Ecto neural progenitor cell (in vitro differentiated cells): ENCODE measurements at regions not wholly inside any gene's neighbourhood (a gene's known extent, or its start where the extent isn't known, plus 50 kb on each side); places are given as distances from the start of the nearest gene placed in this dataset.
"Not testable (repeated sequence)": the region's sequence is repeated elsewhere in the genome, so short reads cannot be mapped to it uniquely, and the experiment has no call there.

ENCODE experiments used
- DNase-seq: peaks from one replicate; pipeline ENCODE4 v3.0.0-alpha.2; 2018; ENCODE audit warnings: low spot score

GRCh38 chr2:5148392-5149085, 543.6 kb upstream of the SOX11 start:
- no peak for DNase-seq

GRCh38 chr2:5150871-5151270, 541.3 kb upstream of the SOX11 start:
- DNase-seq: no peak

DNA sequence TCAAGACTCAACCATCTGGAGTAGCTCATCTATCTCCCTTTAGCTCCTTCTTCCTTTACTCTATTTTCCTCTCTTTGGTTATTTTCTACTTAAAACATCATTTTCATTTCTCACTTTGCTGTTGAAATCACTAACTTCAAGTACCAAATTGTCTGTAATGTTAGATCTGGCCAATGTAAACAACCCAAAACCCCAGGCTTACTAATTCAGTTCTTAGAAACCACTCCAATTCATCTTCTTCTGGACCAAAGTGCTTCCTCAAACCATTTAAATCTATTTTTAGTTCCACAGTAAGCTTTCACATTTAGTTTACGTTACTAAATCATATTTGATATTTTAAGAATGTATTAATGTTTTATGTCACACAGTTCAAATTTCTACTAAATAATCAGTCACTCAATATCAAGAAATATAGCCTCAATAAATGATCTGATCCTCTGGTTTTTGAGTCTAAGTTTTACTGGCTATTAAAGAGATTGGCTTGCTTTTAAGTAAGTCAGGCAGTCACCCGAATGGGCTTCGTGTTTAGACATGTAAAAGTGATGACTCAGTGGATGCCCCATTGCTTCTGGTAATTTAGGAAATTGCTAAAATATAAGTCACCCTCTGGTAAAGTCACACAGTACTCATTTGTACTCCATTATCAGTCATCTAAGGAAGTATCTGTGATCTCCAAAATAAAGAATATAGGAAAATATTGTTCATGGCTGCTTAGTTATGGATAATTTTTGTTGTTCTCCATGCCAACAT, 527.2 kb upstream of the SOX11 start:
- no peak for DNase-seq

GRCh38 chr2:5172923-5173322, 519.3 kb upstream of the SOX11 start:
- no peak for DNase-seq

- DNase-seq: no peak
Measured at GRCh38 chr2:5173876-5174535, 518.2 kb upstream of the SOX11 start.

- DNase-seq: no peak
Measured at GRCh38 chr2:5175231-5175630, 517.0 kb upstream of the SOX11 start.

- DNase-seq: no peak
Measured at GRCh38 chr2:5176764-5177163, 515.4 kb upstream of the SOX11 start.

- no peak for DNase-seq
Measured at GRCh38 chr2:5183031-5183430, 509.2 kb upstream of the SOX11 start.

- DNase-seq: no peak
Measured at GRCh38 chr2:5187283-5187682, 504.9 kb upstream of the SOX11 start.

- no peak for DNase-seq
Measured at GRCh38 chr2:5188636-5189035, 503.5 kb upstream of the SOX11 start.

- DNase-seq: no peak
Measured at GRCh38 chr2:5190023-5190422, 502.2 kb upstream of the SOX11 start.

- DNase-seq: no peak
Measured at GRCh38 chr2:5195636-5196035, 496.5 kb upstream of the SOX11 start.

DNA sequence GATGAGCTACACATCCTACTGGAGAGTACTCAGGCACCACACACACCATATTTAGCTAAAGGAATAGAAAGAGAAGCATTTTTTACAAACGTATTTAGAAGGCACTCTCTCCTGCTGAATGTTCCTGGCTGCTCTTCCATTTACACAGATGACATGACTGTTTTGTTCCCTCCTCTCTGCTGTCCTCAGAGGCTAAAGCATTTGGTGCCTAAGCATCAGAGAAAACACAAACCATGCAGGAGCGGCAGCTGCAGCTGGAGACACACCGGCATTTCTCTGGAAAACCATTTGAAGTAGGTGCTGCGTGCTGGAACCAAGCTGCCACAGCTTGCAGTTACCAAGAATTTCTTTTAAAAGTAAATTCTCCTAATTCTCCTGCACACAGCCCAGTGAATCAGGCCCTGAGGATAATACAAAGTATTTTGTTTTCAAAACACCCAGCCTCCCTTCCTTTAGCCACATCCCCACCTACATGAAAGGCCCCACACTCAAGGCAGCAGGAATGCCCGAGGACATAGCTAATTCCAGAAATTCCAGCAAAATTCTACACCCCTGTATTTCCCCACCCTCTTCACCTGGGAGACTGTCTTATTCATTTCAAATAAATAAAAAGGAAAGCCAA, 488.9 kb upstream of the SOX11 start:
- no peak for DNase-seq

- not testable (repeated sequence) for DNase-seq
Measured at GRCh38 chr2:5206742-5207141, 485.4 kb upstream of the SOX11 start.

DNA sequence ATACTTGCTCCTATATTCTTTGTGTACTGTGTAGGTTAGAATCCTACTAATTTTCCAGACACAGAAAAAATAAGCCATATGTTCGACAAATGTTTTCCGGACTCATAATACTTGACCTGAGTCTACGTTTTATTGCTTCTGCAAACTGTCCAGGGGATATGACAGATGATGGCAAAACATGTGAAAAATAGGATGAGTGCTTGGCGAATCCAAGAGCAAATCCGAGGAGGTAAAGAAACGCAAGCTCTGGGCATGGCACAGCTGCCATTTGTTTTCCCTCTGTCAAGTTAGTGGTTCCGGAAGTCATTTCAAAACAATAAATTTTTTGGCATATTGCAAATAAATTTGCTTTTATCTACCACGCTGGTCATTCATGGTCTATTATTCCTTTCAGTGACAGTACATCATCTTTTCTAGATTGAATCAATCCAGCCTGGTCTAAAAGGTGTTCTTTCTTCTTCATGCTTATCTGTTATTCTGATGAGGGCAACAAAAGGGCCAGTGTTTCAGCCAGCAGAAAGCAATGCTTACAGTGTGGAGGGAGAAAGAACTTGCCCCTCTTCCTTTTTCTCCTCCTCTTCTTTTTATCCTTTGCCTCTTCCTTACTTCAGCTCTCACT, 476.1 kb upstream of the SOX11 start:
- DNase-seq: no peak

GRCh38 chr2:5227062-5227699, 465.0 kb upstream of the SOX11 start:
- DNase-seq: no peak

DNA sequence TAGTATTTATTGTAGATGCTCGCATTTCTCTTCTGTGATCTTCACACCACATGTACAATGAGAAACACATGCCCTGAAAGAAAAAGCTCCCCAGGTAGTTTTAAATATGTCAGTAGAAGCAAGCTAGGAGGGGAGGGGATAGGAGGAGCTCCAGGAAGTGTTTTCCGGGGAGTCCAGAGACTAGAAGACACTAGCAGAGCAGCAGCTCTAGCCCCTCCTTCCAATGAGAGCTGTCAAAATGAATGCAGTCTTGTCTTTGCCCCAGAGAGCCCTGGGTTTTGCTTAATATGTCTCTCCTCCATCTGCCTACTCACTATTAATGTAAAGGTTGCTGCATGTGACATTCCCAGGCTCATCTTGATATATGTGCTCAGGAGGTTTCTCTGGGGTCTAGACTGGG, 462.6 kb upstream of the SOX11 start:
- no peak for DNase-seq

DNA sequence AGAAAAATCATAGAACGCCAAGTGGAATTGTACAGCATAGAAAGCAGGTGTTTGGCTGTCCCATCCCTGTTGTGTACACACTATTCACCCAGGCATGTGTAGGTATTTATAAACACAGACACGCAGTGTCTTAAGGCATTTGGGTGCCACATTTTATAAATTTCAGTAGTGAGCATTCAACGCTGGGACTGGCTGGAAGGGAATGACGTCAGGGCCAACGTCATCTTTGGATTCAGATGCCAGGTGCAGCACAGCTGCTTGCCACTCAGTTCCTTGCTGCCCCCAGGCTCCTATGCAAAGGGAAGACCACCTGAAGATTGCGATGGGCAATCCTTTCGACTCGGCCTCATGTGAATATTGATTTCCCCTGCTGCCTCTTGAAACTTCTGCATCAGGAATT, 461.7 kb upstream of the SOX11 start:
- no peak for DNase-seq

GRCh38 chr2:5230855-5231254, 461.3 kb upstream of the SOX11 start:
- no peak for DNase-seq

GRCh38 chr2:5231287-5231686, 460.9 kb upstream of the SOX11 start:
- DNase-seq: no peak

DNA sequence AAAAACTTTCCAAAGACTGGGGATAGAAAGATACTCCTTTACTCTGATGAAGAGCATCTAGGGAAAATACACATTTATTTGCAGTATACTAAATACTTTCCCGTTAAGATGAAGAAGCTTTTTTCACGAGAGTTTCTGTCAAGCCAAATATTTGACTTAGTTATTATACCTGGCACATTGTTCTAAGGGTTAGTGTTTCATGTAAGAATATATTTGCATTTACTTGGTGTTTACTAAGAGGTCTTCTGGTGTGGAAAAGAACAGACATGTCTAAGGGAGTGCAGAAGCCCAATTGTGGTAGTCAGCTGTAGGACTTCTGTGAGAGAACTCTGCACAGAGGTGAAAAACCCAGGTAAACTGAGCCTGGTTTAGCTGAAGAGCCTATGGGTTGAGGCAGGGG, 457.6 kb upstream of the SOX11 start:
- DNase-seq: no peak

DNA sequence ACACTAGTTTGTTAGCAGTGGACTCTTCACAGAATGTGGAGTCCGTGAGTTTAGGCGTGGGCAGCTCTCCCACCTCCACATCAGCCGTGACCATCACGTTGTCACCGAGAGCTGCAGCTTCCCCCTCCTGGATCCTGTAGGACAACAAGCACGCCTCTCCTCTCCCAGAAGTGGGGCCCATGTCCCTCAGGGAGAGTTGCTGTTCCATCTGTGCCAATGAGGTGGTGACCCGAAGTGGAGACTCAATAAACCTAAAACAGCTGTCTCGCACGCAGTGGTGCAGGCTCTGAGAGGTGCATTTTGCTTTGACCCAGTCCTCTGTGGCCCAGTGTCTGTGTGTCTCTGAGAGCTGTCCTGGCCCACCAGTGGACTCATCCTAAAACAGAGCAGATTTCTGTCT, 456.5 kb upstream of the SOX11 start:
- no peak for DNase-seq
